HG03280 (cell line): ENCODE measurements at regions not wholly inside any gene's neighbourhood (a gene's known extent, or its start where the extent isn't known, plus 50 kb on each side); places are given as distances from the start of the nearest gene placed in this dataset.

Experiments
- ATAC-seq: cut with Tn5 transposase; IDR thresholded peaks from one replicate; pipeline ENCODE4 v1.9.1; 2021; ENCODE audit warnings: mild to moderate bottlenecking, moderate library complexity; ENCODE audit not compliant: unreplicated experiment

DNA sequence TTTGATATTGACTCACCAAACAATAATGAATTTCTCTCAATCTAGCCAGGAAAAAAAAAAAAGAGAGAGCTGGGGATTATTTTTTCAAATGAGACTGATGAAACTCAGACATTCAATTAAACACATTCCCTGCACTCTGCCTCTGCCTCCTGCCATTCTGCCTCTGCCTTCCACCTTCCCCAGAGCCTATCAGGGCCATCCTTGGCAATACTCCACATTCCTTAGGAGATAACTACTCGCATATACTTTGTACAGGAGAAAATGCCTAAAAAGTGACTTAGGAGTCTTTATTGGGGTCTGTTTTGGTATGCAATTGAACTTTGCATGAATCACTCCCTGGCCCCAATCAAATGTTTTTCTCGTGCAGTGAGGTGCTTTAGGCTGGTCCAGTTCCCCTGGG lies 246.6 kb upstream of the PLET1 start:
- no peak for ATAC-seq

DNA sequence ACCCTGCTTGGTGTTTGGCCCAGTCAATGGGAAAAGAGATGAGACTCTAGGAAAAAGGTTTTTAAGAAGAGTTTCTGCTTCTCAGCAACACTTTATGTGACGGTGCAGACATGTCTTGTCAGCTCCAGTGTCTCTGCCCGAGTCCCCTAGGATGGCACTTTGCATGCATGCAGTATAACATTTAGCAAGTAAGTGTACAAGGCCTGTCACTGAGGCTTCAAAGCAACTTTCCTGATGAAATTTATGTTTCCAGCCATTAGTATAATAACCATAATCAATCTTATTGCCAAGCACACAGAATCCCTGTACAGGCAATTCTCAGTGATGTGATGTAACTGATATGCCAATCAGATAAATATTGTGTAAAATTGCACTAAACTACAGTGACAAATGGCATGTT lies 248.1 kb upstream of the PLET1 start:
- no peak for ATAC-seq

DNA sequence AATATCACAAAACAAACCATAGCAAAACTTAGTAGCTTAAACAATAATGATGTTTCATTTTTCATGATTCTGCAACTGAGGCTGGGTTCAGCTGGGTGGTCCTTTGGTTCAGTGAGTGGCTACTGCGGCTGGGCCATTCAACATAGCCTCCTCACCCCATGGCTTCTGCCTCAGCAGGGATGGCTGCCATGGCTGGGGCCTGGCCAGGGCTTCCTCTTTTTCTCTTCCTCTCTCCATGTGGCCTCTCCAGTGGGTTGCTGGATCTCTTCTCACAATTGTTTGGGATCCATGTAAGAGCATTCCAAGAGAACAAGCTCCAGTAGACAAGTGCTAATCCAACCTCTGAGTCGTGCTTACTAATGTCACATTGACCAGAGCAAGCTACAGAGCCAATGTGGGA lies 248.6 kb upstream of the PLET1 start:
- no peak for ATAC-seq

DNA sequence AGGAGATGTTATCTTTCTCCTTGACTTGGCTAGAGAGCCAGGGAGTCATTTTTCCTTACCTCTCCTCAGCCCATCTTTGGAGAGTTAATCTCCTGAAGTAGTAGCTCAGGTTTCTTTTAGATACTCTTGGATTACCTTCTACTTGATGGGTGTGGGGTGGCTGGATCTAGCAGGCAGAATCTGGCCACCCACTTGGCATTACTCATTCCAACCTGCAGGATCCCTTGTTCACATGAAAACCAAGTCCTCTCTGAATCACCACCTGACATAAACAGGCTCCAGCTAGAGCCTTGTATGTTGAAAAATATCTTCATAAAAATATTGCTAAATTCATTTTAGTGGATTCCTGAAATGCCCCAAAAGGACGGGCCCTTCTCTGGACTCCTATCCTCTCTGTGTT lies 250.6 kb upstream of the PLET1 start:
- ATAC-seq, result no peak

DNA sequence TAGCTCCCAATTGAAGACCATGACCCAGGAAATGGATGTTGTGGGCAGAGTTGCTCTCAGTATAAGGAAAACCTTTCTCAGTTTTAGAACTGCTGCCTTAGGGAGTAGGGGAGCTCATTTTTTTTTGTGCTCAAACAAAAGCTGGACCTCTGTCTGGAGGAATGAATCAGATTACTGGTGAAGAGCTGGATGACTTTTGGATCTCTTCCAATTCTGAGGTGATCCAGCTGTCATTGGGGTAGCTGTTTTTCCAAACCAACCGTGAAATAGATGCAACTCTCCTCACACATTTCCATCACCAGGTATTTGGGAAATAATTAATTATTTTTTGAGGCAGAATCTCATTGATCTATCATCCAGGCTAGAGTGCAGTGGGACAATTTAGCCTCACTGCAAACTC lies 251.3 kb upstream of the PLET1 start:
- ATAC-seq, result no peak

DNA sequence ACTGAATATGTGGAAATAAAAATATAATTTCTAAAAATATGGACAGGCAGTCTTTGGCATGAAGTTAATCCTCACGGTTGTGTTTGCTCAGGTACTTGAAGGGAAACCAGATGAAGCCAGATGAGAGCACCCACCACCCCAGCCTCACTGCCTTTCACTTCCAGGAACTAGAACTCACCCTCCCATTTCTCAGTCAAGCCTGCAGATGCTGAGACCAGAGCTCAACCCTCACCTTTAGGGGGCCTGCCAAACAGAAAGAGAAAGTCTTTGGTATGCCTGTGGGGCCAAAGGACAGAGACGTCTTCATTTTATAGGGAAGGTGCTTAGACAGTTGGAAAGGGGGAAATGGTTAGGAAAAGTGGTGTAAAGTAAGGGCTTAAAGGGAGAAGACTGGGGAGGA lies 252.8 kb upstream of the PLET1 start:
- no peak for ATAC-seq

DNA sequence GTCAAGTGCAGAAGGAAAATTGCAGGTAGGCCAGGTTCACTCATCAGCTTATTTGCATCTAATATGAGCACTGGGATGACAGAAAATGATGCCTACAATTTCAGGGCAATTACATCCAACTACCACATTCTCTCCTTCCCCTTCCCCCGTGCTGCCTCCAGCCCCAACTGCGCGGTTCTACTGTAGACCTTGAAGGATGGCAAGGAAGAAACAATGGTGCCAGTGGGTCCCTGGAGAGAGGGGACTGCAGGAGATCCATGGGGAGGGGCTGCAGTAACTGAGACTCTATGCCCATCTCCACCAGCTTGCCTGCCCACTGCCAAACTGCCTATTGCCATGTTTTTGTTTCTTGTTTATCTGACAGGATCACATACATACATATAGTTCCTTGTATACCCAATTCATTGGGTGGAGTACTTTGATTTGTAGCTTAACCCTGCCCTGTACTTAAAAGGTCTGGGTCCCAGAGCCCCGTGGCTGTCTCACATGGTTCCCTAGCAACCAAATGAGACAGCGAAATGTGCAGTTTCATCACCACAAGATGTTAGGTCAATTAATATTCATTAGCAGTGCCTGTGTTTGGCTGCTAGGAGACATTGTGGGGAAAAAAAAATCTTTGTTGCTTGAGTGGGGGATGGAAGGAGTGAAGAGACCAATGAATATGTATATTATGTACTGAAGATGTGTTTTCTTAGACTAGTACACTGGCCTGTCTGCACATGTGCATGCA lies 253.5 kb upstream of the PLET1 start:
- ATAC-seq, result no peak

DNA sequence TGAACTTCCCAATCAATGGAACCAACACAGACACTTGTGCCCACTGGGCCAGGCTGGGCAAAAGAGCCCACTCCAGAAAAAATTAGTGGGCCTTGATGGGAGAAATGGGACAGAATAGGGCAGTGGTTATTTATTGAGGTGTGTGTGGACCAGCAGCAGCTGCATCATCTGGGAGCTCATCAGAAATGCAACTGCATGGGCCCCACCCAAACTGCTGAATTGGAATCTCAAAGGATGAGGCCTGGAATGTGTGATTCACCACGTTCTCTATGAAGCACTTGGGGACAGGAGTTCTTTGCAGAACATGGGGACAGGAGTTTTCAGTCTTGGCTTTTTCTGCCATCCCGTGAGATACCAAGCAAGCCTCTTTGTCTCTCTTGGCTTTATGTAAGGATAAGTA lies 255.6 kb upstream of the PLET1 start:
- ATAC-seq, result no peak

DNA sequence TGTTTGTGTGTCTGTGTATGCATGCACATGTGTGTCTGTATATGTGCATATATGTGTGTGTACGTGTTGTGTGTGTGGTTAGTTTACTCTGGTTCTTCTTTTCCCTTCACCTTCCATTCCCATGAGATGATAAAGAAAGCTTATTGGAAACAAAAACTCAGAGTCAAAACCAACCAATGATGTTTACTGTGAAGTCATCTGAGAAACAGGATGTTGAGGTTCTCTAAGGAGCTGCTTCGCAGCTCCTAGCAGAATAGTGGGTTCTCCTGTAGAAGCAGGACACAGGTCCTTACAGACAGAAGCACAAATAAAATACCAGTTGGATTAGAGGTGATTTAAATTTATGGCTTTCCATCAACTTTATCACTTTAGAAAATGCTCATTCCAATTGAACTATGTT lies 256.1 kb upstream of the PLET1 start:
- no peak for ATAC-seq

DNA sequence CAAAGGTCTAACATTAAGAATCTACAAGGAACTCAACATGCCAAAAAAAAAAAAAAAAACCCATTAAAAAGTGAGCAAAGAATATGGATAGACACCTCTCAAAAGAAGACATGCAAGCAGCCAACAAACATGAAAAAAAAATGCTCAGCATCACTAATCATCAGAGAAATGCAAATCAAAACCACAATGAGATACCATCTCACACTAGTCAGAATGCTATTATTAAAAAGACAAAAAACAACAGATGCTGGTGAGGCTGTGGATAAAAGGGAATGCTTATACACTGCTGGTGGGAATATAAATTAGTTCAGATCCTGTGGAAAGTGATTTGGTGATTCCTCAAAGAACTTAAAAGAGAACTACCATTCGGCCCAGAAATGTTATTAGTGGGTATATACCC lies 257.7 kb upstream of the PLET1 start:
- ATAC-seq, result no peak

DNA sequence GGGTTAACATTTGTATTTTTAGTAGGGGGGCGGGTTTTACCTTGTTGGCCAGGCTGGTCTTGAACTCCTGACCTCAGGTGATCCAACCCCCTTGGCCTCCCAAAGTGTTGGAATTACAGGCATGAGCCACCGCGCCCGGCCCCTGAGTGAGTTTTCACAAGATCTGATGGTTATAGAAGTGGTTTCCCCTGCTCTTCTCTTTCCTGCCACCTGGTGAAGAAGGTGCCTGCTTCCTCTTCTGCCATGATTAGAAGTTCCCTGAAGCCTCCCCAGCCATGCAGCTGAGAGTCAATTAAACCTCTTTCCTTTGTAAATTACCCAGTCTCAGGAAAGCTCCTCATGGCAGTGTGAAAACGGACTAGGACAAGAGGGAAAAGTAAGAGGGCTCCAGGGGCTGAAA lies 259.1 kb upstream of the PLET1 start:
- no peak for ATAC-seq

DNA sequence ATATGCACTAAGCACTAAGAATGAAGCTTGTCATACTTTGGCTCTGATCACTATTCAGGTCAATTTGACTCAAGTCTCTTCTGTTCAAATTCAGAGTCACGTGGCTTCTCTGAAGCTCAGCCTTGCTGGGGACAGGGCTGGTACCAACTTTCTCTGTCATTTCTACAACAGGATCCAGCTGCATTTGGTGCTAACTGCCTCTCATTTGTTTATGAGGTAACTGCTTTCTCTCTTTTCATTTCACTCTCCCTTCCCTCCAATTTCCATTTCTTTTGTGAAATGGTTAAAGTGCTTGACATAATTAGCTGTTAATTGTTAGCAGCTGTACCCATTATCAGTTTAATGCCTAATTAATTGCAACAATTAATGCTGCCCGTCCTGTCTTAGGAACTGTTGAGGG lies 259.7 kb upstream of the PLET1 start:
- ATAC-seq, result no peak

DNA sequence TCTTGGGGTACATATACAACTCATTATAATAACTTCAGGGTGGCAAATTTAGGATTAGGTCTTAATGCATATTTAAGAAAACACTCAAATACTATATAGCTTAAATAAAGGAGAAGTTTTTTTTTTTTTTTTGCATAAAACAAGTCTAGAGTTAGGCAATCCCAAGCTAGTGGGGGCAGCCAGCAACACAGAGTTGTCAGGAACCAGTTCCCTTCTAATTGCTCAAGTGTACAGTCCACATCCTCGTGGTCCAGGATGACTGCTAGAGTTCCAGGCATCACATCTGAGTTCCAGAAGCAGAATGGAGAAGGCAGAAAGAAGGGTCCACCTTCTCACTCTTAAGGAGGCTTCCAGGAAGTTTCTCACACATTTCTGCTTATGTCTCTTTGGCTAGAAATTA lies 261.9 kb upstream of the PLET1 start:
- ATAC-seq, result no peak

DNA sequence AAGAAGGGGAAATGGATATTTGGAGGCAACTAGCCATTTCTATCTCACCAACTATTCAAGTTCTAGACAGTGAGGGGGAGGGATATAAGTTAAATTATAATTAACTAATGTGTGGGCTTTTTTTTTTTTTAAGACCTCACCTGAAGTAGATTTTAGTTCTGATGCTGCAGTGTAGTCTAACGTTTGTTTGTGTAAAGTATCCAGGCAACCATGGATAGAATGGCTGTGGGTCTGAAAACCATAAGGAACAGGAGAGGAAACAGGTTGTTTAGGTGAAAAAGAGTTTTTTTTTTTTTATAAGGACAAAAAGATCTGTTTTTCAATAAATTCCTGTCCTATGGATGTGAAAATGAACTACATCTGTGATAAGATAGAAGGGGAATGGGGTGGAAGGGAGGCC lies 262.4 kb upstream of the PLET1 start:
- no peak for ATAC-seq

DNA sequence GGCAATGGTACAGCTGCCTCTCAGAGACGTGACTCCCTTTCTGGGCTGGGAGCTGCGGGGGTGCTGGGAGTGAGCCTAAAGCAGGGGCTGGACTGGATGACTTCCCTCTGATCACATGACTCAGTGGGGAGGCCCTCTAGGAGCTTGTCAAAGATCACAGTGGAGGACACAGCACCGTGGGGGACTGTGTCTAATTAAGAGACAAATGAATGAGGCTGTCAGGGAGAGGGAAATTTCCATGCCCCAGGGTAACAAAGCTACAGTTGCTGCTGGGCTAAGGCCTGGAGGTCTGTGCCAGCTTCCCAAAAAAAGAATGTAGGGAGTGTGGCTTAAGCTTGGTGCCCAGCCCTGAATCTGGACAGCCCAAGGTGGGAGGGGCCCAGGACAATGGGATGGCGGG lies 262.8 kb upstream of the PLET1 start:
- ATAC-seq, result no peak

DNA sequence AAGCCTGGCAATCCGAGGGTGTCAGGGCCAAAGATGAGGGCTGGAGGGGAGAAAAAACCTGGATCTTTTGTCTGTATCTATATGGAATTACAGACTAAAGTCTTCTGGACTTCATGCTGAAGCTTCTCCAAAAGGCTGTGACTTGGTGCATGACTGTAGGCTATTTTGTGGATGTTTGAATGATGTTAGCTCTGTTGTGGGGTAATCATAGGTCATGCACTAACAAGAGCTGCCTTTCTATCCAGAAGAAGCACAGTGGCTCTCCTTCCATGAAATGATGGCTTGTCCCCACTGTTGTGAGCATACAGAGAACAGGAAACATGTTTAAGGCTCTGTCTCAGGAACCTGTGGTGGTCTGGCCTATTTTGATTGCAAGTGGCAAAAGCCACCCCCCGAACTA lies 263.3 kb upstream of the PLET1 start:
- ATAC-seq, result no peak

DNA sequence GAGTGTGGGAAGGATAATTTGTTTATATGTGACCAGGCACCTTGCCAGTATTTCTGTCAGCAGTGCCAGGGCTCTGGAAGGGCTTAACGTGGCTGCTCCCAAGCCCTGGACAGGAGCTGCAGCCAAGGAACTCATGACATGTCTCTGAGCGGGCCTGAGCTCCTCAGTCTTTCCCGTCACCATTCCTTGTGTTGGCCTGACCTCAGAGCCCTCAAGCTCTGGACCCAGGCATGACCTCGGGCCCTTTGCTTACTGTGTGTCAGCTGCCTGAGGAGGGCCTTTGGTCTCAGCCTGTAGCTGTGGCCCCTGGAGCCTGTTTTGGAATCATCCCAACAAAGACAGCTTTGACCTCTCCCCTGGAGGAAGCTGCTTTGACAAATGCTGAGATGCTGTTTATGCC lies 264.1 kb upstream of the PLET1 start:
- ATAC-seq, result no peak

DNA sequence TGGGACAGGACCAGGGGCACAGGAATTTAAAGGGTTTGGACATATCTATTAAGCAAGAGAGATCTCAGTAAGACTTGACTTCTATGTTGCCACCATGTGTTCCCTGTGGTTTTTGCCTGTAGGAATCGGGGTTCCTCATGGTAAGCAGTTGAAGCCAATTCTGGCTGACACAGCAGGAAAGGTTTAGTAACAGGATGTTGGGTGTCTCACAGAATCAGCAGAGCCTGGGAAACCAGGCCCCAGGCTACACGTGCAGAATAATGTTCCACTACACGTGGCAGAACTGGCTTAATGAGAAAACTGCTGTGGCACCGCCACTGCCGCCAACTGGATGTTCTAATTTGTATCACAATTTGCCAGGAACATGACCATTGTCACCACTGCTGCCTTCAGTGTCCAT lies 264.6 kb upstream of the PLET1 start:
- ATAC-seq, result no peak

DNA sequence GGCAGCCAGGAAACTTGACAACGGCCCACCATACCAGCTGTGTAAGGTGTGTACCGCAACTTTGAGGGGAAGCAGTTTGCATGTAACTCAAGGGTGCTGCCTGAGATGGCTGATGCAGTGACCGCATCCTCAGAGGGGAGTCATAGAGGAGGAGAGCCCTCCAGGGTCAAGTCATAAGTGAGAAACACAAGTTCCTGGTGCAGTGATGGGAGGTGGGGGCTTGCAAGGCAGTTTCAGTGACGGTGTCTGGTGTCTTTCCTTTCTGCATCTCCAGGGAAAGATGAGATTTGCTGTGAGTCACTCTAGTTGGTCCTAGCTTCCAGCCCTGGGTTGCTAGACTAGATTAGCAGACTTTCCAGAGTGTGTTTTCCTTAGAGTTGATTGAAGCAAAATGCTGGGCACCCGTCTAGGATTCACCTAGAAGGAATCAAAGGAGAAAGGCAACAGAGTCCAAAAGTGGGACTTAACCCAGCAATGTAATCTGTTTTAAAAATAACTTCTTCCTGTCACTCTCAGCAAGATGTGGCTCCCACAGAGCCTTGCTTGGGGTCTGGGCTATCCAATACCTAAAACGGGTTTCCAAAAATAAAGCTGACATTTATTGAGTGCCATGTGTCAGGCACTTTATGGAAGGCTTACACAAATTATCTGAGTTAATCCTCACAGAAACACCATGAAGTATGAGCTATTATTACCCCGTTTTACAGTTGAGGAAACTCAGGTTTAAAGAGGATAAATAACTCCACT lies 265.4 kb upstream of the PLET1 start:
- no peak for ATAC-seq

DNA sequence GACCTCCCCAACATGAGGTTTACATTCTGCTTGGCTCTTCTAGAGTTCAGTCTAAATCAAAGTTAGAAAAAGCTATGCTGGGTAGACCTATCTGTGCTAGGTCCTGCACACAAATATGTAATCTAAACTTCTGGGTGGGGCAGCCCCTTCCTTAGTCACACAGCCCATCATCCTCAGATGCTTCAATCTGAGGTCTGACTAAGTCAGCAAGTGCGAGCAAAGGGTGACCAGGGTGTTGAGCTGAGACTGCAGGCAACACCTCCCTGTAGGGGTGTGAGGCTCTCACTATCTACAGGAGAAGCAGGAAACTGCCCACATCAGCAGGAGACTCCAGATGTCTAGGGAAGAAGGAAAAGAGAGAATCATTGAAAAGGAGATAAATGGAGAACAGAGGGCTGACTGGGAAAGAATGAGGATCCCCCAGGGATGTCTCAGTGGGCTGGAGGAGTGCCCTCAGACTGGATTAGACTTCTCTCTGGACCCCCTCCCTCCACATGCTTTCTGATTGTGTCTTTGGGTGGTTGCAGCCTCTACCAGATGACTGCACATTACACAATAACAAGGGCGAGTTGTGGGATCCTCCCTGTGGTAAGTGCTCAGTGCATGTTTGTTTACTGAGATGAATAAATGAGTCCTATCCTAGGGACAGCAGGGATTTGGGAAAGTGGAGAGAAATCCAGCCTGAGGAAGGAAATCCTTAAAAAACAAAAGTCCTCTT lies 266.2 kb upstream of the PLET1 start:
- no peak for ATAC-seq

DNA sequence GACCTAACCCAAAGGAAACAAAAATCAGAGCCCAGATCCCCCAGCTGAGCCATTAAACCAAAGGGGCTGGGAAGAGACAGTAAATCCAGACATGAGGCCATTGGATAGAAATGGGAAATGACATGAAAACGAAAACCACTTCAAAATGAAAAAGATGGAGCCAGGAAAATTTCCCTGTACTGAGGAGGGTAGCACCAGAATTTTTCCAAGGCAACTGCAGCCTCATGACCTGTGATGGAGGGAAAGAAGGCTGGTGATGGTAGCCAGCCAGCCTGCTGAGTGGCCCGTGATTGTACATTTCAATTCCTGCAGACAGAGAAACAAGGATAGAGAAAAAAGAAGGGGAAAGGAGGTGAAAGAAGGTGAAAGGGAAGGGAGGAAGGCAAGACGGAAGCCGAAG lies 268.4 kb upstream of the PLET1 start:
- ATAC-seq, result no peak

DNA sequence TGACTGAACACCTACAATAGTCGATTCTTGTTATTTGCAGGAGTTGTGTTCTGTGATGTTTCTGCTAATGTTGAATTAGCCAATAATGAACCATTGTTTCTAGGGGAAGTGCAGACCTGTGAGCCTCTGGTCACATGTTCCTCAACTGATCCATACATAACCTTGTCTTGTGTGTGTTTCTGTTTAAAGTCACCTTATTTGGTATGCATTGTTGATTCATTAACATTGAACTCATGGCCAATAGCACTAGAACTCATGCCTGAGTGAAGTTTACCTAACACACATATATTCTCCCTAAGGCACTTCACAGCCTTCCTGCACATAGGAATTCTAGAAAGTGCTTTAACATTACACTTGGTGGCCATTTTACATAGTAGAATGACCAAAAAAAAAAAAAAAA lies 271.8 kb upstream of the PLET1 start:
- ATAC-seq, result no peak
